HK-2 (cell line): ENCODE measurements at regions not wholly inside any gene's neighbourhood (a gene's known extent, or its start where the extent isn't known, plus 50 kb on each side); places are given as distances from the start of the nearest gene placed in this dataset.

Experiments
- DNase-seq: peaks from one replicate; pipeline ENCODE4 v3.0.0-alpha.2; 2018; ENCODE audit not compliant: unreplicated experiment

DNA sequence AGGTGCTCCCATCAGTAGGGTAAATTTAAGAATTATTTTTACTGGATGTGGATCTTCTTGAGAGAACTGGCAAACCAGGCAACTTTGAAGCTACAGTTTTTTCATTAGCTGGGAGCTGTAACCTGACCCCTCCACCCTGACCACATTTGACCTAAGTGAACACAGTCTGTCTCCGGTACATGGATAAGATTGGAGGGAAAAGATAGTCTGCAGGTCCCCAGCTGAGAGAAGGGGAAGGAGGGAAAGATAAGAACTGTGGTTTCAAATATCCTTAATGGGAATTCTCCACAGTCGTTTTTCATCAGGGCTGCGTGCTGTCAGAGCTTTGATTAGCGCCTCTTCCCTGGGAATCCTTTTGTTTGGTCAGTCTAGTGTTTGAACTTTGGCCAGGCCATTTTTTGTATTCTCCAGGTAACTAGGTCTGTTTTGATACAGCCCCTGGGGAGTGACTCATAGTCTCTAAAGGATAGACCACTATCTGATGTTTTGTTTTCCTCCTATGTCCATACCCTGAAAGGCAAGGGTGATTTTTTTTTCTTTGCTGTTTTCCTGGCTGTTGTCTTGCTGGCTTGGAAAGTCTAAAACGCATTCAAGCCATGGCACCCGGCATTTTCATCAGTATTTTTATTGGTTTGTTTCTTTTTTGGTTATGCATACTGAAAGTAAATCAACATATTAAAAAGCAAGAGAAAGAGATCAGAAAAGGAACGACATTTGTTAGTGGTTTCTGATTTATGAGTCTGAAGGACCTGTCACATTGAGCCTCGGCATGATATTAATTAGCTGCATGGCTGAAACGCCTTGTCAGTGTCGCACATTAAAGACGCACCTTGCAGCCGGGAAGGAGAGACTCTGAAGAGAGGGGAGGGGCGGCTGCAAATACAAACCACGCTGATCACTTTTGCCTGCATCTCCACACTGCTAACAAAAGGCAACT, 183.4 kb upstream of the FN1 start:
- DNase-seq = peak; percentile 25

DNA sequence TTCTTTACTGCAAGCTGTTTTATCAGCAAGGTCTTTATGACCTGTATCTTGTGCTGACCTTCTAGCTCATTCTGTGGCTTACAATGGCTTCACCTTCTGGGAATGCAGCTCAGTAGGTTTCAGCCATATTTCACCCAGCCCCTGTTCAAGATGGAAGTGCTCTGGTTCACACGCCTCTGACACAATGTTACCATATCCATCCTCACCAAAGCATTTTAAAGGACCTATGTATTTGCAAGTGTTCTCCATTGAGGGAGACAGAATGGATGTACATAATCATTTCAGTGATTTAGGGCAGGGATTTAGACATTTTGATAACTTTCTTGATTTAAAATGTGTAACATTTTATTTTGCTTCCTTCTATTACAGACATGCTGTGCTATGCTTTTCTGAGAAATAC, 182.3 kb upstream of the FN1 start:
- DNase-seq = no peak

DNA sequence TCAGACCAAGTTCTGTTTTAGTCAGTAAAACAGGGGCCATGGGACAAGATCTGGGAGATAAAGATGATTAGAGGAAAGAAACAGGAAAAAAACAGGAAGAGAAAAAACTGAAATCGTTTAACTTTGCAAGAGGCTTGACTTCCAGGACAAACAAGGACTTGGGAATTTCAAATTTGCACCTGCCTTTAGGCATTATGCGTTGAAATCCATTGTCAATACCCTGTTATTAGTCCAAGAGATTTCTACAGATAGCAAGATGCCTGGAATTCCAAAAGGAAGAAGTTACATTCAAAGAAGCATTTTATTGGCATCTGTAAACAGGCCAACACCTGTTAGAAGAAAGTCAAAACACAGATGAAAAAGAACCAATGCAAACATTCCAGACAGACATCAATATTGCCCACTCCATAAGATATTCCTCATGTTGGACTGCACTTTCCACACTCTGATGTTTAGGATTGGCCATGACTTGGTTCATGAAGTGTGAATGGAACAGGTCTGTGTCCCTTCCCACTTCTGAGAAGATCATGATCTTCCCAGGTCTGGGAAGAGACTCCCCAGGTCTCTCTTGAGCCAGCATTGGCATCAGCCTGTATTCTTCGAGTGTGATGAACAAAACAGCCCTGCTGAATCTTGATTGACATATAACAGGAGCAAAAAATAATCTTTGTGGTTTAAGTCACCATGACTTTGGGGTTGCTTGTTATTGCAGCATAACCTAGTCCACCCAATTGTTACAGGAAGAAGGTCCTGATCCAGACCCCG, 181.4 kb upstream of the FN1 start:
- DNase-seq = no peak

DNA sequence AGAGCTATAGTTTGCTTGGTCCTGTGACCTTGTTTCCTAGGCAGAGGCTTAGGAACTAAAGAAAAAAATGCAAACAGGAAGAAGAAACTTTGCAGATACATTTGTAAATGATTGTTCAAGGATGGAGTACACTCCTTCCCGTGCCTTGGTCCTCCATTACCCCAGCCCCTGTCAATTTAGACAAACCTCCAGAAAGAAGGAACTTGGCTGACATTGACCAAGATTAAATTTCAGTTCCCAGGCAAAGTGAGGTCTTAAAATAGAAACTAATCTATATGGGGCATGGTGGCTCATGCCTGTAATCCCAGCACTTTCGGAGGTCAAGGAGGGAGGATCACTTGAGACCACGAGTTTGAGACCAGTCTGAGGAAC, 179.9 kb upstream of the FN1 start:
- DNase-seq = no peak

DNA sequence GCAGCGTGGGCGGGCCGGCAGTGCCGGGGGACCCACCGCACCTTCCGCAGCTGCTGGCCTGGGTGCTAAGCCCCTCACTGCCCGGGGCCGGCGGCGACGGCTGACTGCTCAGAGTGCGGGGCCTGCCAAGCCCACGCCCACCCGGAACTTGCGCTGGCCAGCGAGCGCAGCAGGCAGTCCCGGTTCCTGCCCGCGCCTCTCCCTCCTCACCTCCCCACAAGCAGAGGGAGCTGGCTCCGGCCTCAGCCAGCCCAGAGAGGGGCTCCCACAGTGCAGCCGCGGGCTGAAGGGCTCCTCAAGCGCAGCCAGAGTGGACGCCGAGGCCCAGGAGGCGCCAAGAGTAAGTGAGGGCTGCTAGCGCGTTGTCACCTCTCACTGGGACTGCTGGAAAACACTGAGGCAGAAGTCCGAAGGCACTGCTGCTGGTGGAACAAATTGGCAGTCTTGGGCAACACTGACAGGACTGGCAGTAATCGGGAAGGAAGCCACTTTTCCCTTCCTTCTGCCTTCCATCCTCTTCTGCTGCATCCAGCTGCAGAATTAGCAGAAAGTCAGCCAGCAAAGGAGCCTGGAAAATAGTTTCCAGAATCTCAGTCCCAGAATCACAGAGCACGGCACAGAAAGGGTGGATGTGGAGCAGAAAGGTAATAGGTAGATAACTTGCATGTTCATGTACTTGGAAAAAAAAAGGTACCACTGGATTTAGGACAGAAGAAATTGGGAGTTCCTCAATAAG, 179.4 kb upstream of the FN1 start:
- DNase-seq = no peak

DNA sequence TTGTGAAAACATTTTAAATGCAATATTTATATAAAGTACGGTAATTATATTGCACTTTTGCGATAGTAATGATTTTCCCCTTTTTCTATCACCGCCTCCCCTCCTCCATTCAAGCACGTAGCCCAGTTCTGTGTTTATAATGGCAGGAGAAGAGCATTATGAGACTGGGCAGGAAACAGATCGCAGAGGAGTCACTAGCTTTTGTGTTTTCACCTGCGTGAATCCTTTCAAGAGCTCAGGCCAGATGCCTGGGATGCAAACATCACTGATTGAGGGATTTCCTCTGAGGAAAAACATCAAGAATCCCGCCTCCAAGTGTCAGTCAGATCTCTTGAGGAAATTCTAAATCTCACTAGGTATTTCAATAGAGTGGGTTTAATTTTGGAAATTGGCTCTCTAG, 178.4 kb upstream of the FN1 start:
- DNase-seq = no peak

DNA sequence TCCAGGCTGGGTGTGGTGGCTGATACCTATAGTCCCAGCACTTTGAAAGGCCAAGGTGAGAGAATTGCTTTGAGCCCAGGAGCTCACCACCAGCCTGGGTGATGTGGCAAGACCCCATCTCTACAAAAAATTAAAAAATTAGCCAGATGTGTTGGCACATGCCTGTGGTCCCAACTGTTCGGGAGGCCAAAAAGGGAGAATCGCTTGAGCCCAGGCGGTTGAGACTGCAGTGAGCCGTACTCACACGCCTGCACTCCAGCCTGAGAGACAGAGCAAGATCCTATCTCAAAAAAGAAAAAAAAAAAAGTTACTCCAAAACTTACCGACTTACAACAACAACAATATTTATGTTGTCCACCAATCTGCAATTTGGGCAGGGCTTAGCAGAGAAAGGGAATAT, 178.0 kb upstream of the FN1 start:
- DNase-seq = no peak

DNA sequence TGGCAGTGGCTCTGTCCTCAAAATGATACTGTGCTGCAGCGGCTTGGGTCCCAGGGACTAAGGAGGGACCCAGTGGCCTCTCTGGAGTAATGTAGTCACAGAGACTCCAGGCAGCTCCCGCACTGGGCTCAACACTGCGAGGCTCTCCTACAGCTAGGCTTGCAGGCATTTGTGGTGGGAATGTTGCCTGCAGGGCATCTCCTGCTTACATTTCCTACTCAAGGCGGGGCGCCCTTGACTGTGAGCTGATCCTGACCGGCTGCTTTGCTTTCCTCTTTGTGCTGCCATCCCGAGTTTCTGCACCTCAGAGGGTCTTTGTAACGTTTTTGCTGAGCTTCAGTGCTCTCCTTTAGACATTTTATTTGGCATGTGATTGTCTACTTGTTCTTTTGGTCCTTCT, 177.4 kb upstream of the FN1 start:
- peak; percentile 15 for DNase-seq

DNA sequence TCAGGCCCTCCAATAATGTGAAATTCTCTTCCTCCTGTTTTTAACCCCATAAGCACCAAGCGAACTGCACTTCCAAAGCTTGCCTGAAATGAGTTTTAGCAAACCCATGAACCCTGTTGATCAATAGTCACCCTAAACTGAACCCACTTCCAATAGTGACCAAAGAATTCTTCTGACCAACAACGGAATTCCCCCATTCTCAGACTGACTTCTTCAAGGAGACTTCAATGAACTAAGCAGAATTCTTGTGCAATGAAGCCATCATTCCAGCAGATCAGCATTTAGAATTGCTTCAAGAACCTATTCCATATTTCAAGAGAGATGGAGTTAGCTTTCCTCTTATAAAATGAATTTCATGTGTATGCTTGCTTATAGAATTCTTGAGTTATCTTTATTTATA, 176.9 kb upstream of the FN1 start:
- DNase-seq = no peak

DNA sequence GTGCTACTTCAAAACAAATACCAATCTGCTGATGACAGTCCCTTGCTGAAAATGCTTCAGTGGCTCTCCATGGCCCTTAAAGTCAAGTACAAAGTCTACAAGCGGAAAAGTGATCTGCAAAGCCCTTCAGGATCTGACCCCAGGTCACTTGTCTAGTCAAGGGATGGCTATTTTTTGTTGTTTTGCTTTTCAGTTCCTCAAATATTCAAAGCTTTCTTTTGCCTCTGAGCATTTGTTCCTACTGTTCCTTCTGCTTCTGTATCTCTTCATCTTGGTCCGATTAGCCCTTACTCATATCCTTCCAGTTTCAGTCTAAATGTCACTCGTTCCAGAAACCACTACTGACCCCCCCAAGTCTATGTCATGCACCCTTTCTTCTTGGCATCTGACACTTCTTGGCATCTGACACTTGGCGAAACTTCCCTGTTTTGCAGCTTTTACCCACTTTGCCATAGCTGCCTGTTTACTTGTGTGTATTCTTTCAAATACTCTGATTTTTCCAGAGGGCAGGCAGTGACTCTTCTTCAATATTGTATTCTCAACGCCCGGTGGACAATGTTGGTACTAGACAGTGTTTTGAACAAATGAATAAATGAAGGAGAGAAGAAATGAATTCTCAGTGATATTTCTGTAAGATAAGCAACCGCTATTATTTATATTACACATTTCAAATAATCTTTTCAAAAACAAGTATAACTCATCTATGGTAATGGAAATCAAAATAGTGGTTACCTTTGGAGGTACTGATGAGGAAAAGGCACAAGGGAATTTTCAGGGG, 175.9 kb upstream of the FN1 start:
- DNase-seq = no peak

DNA sequence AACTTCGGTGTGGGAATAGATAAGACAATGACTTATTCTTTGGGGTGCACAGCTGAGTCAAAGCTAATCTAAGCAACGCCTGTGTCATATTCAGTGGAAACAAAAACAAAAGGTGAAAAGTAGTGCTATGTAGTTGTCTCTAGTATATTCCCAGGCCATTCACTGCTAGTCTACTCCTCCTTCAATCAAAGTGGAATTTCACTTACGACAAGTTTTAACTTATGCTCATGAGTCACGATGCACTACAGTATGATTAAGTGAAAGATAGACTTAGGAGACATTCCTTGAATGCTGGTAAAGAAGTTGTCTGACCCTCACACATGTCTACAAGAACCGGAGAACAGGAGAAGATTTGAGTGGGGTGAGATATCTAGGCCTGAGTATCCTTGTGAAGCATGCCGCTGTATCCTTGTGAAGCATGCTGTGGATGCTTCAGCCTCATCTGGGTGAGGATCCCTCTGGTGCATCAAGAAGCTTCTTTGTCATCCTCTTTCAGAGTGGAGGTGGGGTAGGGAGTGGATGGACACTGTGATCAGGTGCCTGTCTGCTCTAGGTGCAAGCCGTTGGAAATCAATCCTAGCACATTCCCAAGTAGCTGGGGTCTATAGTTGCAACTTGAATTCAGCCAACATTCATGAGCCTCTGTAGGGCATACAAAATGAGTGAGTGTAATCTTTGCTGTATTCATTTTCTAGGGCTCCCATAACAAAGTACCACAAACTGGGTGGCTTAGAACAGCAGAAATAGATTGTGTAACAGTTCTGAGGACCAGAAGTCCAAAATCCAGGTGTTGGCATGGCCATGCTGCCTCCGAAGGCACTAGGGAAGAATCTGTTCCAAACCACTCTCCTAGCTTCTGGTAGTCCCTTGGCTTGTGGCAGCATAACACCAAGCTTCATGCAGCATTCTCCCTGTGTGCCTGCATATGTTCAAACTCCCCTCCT, 173.5 kb upstream of the FN1 start:
- DNase-seq = peak; percentile 31

DNA sequence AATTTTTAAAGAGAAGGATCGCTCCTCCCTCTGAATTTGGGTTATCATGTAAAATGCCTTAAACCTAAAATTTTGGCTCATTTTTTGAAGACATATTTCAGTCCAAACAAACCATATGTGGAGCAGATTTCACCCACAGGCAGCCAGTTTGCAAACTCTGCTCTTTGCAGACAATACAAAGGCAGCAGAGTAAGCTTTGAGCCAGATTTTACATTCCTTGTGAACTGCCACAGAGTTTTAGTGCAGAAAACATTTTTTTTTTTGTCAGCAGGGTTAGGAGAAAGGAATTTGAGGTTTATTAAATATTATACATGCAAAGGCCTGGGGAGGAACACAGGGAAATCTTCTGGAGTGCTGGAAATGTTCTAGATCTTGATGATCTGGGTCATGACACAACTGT, 171.9 kb upstream of the FN1 start:
- DNase-seq = no peak

DNA sequence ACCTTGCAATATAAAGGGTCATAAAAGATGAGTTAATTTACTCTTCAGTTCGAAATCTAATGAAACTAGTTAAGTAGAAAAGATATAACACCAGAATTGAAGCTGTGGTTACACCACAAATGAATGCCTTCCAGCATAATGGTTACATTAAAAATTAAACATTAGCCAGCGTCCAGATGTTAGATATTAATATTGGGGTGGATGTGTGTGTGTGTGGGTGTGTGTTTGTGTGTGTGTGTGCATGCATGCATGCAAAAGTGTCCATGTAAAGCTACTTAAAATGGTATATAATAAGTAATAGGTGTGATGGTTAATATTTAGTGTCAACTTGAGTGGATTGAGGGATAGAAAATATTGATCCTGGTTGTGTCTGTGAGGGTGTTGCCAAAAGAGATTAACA, 170.4 kb upstream of the FN1 start:
- DNase-seq = no peak

DNA sequence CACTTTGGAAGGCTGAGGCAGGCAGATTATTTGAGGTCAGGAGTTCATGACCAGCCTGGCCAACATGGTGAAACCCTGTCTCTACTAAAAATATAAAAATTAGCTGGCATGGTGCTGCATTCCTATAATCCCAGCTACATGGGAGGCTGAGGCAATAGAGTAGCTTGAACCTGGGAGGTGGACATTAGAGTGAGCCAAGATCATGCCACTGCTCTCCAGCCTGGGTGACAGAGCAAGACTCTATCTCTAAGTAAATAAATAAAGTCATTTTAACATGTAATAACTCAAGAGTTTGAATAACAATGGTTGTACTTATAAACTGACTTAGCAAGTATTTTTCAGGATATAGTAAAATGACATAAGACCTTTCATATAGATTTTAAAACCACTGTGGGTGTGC, 169.3 kb upstream of the FN1 start:
- no peak for DNase-seq

DNA sequence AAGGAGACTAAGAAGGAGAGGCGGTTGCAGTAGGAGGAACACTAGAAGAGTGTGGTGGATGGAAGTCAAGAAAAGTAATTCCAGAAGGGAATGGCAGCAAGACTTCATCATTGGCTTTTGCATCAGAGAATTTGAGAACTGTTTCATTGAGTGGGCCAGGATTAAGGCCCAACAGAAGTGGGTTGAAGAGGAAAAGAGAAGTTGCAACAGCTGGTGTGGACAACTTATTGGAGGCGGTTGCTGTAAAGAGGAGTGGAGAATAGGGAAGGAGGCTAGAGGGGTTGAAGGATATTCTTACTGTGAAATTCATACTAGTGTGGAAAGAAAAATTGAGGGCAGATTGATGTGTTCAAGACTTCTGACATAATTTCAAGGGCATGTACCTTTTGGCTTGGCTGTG, 168.7 kb upstream of the FN1 start:
- DNase-seq = no peak

DNA sequence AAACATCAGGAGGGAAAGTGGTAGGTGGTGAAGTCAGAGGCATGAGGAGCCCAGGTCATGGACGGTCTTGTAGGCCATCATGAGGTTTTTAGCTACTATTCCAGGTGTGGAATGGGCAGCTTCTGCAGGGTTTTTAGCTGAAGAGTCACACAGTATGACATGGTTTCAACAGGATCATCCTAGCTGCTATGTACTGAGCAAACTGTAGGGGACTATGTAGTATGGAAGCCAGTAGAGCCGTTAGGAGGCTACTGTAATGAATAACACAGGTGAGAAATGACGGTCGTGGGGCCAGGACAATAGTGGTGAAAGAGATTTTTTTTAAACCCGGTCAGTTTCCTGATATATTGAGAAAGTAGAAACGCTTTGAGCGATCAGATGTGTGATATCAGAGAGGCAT, 167.6 kb upstream of the FN1 start:
- DNase-seq = no peak

DNA sequence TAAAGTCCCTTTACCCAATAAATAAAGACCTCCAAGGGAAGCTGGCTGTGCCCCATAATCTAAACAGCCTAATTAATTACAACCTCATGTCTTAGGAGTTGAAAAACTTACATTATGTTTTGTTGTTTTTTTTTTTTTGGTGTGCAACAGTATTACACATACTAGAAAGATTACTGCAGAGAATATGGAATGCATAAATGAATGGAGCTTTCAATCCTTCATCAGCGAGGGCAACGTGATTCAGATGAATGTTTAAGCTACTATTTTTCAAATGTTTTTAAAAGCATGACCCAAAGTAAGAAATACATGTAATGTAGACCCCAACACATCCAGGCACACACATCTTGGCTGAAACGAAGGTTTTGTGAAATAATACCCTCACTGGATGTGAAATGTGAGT, 167.1 kb upstream of the FN1 start:
- DNase-seq = no peak

DNA sequence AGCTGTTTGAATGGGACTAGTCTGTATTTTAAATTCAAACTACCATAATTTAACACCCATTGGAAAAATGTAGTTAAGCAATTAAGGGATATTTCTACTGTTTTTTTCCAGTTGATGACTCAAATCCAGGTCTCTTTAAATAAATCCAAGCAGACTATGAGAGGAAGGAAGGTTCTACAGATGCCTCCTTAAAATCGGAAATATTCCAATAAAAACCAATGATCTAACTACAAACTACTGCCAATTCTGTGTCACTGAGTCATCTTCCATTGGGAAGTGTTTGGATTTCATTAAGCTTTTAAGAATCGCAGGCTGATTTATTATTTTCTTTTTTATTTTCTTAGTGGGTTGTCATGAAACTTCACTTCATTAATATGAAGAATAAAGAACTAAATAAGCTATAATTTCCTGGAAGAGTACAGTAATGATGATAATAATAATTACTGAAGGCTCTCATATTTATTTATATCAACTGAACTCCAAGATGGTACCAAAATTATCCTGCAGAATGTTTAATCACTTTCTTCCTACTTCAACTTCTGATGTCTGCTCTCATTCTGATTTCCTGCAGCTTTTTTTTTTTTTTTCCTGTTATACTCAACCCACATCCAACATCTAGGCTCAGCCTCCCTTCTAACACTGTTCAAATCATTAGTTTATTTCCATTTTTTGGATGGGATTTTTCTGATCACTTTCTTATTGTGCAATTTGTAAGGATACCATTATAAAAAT, 166.3 kb upstream of the FN1 start:
- no peak for DNase-seq

DNA sequence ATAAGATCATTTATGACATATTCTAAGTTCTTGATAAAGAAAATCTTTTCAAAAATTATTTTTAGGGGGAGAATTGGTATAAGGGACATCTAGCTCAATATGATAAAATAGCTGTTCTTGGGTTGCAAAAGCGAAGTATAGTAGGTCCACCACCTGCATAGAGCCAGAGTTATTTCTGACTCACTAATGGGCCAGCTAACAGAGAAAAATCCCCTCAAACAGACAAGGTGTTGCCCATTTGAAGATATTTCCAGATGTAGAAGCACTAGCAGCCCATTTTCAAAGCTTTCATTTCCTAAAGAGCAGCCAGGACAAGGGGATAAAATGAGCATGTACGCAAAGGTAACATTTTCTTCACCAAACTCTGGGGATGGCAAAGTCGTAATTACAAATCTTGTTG, 165.7 kb upstream of the FN1 start:
- DNase-seq = no peak

DNA sequence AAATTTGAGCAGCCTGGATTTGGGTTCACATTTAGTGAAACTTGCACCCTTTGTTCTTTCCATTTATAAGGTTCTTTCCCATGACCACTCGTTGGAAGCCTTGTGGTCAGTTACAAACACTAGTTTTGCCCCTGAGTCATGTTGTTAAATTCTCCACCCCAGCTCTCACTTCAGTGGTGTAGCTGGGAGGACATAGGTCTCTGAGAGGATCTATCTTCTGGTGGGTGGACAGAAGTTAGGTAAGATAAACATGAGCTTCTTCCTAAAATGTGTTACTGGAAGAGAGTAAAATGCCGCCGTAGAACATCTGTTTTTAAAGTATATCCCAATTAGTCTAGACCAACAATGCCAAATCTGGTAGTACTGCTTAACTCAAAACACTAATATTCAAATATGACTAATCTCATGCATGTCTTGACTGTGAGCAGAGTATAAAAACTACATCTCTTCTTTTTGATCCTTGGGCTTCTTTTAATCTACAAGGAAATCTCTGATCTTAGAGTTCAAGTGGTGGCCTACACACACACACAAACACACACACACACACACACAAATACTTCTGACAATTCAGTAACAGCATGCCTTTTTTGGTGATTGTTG, 162.6 kb upstream of the FN1 start:
- DNase-seq = no peak
